HepG2 (cell line): ENCODE measurements at regions not wholly inside any gene's neighbourhood (a gene's known extent, or its start where the extent isn't known, plus 50 kb on each side); places are given as distances from the start of the nearest gene placed in this dataset.

Experiments used
- ATAC-seq: fragments of 200-7000 bp; cut with Tn5 transposase; 3 replicates; pipeline ENCODE4 v1.9.1; 2020; ENCODE audit warnings: mild to moderate bottlenecking, moderate library complexity
- BruUV-seq: library from RNA; stranded (reverse); fragments of 400-500 nt; replicated peaks from 2 replicates; lab custom pipeline; 2021; lab: Mats Ljungman, UMichigan
- CTCF ChIA-PET: fragments of 300-600 bp; formaldehyde crosslinking; extraction: SDS; loops from one replicate; lab custom pipeline; 2021; ENCODE audit warnings: low total read pairs, inconsistent platforms, low intra/inter-chr PET ratio; lab: Yijun Ruan, JAX
- POLR2A ChIA-PET: fragments of 350-600 bp; sonication (Branson Sonifier 250); formaldehyde crosslinking; loops from one replicate; lab custom pipeline; 2020; ENCODE audit warnings: antibody characterized with exemption, inconsistent platforms; lab: Yijun Ruan, JAX
- DNase-seq: peaks from one replicate; pipeline ENCODE4 v3.0.0-alpha.2; 2015; ENCODE audit warnings: low spot score
- FAIRE-seq: peaks from 3 replicates; lab custom pipeline; 2011; peaks lifted over from hg19 to GRCh38; lab: Jason Lieb, UNC
- H2AFZ ChIP-seq: one replicate; pipeline ENCODE4 v1.6.1; 2011; ENCODE audit warnings: low read length, inconsistent platforms
- H3K27ac ChIP-seq: fragments of 300-600 bp; 3 replicates; pipeline ENCODE4 v1.8.0; 2011; ENCODE audit warnings: mixed run types, mild to moderate bottlenecking, mixed read lengths, low read length, inconsistent platforms; ENCODE audit not compliant: insufficient read depth; ENCODE audit errors: extremely low read length
- H3K27me3 ChIP-seq, 2 experiments: fragments of 200-600 bp in 1 of 2; 2 replicates in 1 of 2; 3 replicates in 1 of 2; pipeline versions ENCODE4 v1.6.0 to v1.8.0; 2011; ENCODE audit warnings: low read length in 2 of 2, mild to moderate bottlenecking in 2 of 2, moderate library complexity in 2 of 2, inconsistent platforms in 1 of 2; ENCODE audit not compliant: insufficient read depth in 2 of 2, control insufficient read depth in 1 of 2
- H3K36me3 ChIP-seq, 2 experiments: fragments of 200-600 bp in 1 of 2; replicated peaks in 1 of 2; 2 replicates in 1 of 2; 3 replicates in 1 of 2; pipeline versions ENCODE4 v1.5.1 to v1.8.0; 2011; ENCODE audit warnings: low read length in 2 of 2, inconsistent platforms in 1 of 2; ENCODE audit not compliant: insufficient read depth in 2 of 2, control insufficient read depth in 1 of 2
- H3K4me1 ChIP-seq: 2 replicates; pipeline ENCODE4 v1.5.1; 2012; ENCODE audit warnings: low read length, inconsistent platforms; ENCODE audit not compliant: insufficient read depth
- H3K4me2 ChIP-seq: 2 replicates; pipeline ENCODE4 v1.6.0; 2011; ENCODE audit warnings: low read depth, low read length, inconsistent platforms
- H3K4me3 ChIP-seq, 3 experiments: fragments of 200-600 bp in 1 of 3; sonication (generic), shearing (Covaris generic) in 1 of 3; replicated peaks in 1 of 3; 2 replicates each; pipeline ENCODE4 v1.5.1; 2011 to 2016; ENCODE audit warnings: low read length in 3 of 3, inconsistent platforms in 2 of 3, low read depth in 2 of 3, mild to moderate bottlenecking in 2 of 3, control low read depth in 1 of 3, mixed read lengths in 1 of 3; ENCODE audit not compliant: insufficient read depth in 1 of 3
- H3K79me2 ChIP-seq: one replicate; pipeline ENCODE4 v1.6.1; 2011; ENCODE audit warnings: low read length, inconsistent platforms; ENCODE audit not compliant: insufficient read depth
- H3K9ac ChIP-seq: 2 replicates; pipeline ENCODE4 v1.6.0; 2011; ENCODE audit warnings: mild to moderate bottlenecking, low read depth, low read length, inconsistent platforms; ENCODE audit not compliant: insufficient read depth
- H3K9me3 ChIP-seq: 2 replicates; pipeline ENCODE4 v1.5.1; 2012; ENCODE audit warnings: mild to moderate bottlenecking, low read length
- H4K20me1 ChIP-seq: 2 replicates; pipeline ENCODE4 v1.6.0; 2011; ENCODE audit warnings: inconsistent platforms, mild to moderate bottlenecking, low read length, moderate library complexity; ENCODE audit not compliant: insufficient read depth
- GTF2F1 ChIP-seq: fragments of 150-350 bp; IDR thresholded peaks from 2 replicates; pipeline ENCODE4 v1.6.1; 2014; ENCODE audit warnings: low read length
- LBX2 ChIP-seq: sonication (generic); formaldehyde crosslinking; IDR thresholded peaks from 2 replicates; pipeline ENCODE4 v1.5.0; 2020; ENCODE audit warnings: missing genetic modification reagents, mild to moderate bottlenecking, borderline replicate concordance
- MAFF ChIP-seq: IDR thresholded peaks from 2 replicates; pipeline ENCODE4 v1.6.1; 2011; ENCODE audit warnings: low read depth, low read length, improper control_type of control experiment
- MAFK ChIP-seq, 2 experiments: IDR thresholded peaks in 1 of 2; conservative IDR thresholded peaks in 1 of 2; 2 replicates each; pipeline ENCODE4 v1.6.1; 2011; ENCODE audit warnings: improper control_type of control experiment in 2 of 2, low read length in 2 of 2
- PHF8 ChIP-seq: sonication (generic); formaldehyde crosslinking; IDR thresholded peaks from 2 replicates; pipeline ENCODE4 v1.5.0; 2020; ENCODE audit warnings: missing genetic modification reagents
- RELA ChIP-seq: sonication (generic); formaldehyde crosslinking; IDR thresholded peaks from 2 replicates; pipeline ENCODE4 v1.4.0; 2020; ENCODE audit warnings: missing genetic modification reagents
- SNRNP70 ChIP-seq: fragments of 200-400 bp; formaldehyde crosslinking; IDR thresholded peaks from 2 replicates; pipeline ENCODE4 v1.6.1; 2017; ENCODE audit warnings: mild to moderate bottlenecking, low read depth, low read length, moderate library complexity
- SUZ12 ChIP-seq: fragments of 150-350 bp; IDR thresholded peaks from 2 replicates; pipeline ENCODE4 v1.6.1; 2014; ENCODE audit warnings: low read depth, low read length
- THAP7 ChIP-seq: sonication (generic); formaldehyde crosslinking; IDR thresholded peaks from 2 replicates; pipeline ENCODE4 v1.8.1; 2023; ENCODE audit warnings: mild to moderate bottlenecking, missing genetic modification reagents
- UBTF ChIP-seq: sonication (generic); formaldehyde crosslinking; IDR thresholded peaks from 2 replicates; pipeline ENCODE4 v1.4.0; 2020; ENCODE audit warnings: mild to moderate bottlenecking, missing genetic modification reagents
- ZBTB25 ChIP-seq: IDR thresholded peaks from 2 replicates; pipeline ENCODE4 v1.6.1; 2018; ENCODE audit warnings: missing genetic modification reagents
- ZBTB43 ChIP-seq: sonication (generic); formaldehyde crosslinking; conservative IDR thresholded peaks from 2 replicates; pipeline ENCODE4 v1.4.0; 2020; ENCODE audit warnings: missing genetic modification reagents
- ZNF3 ChIP-seq: IDR thresholded peaks from 2 replicates; pipeline ENCODE4 v1.7.0; 2017; ENCODE audit warnings: inconsistent platforms
- WGBS: methylation state at CpG from one replicate; pipeline ENCODE4 v1.1.6; 2017; ENCODE audit warnings: low lambda C conversion rate; 5-methylcytosine and 5-hydroxymethylcytosine counted together
- in situ Hi-C: cut with HindIII; loops from 2 replicates; pipeline ENCODE4 v1.10.0; 2017; ENCODE audit warnings: low pct_unique_long_range_greater_than_20kb; ENCODE audit not compliant: extremely low pct_ligation_motif_present
- intact Hi-C: fragments of 100-400 bp; cut with micrococcal nuclease; formaldehyde crosslinking; loops from one replicate; pipeline ENCODE4 v1.10.0; 2022; ENCODE audit not compliant: unreplicated experiment

GRCh38 chr7:10731253-10731773 lies 242.4 kb upstream of the PHF14 start:
- H4K20me1 ChIP-seq, result no peaks in the 10 kb centered on the region
- BruUV-seq, result no TSS peak
- no peak overlapping the region for H3K27ac ChIP-seq
- H3K4me1 ChIP-seq, result no peaks in the 10 kb centered on the region
- ChIA-PET POLR2A (no interaction called here), CTCF (no interaction called here)
- in situ Hi-C loops (no loop called here), intact Hi-C loops (no loop called here)
- H3K27me3 ChIP-seq, result no peaks in the 10 kb centered on the region
- FAIRE-seq, result no peak
- no peak for DNase-seq
- 21% methylated on average over 4 of the region's 4 CpGs for WGBS
- no peak overlapping the region for H3K4me3 ChIP-seq
- H3K9me3 ChIP-seq, result no peaks in the 10 kb centered on the region
- H3K9ac ChIP-seq, result no peak overlapping the region
- no peaks in the 10 kb centered on the region for H3K36me3 ChIP-seq
- no peaks in the 10 kb centered on the region for H3K79me2 ChIP-seq
- ATAC-seq, result no peak
- H3K4me2 ChIP-seq, result no peak overlapping the region
- H2AFZ ChIP-seq, result no peak overlapping the region
- TF ChIP-seq SUZ12 (no peak), PHF8 (CRISPR knock-in tag) (no peak), LBX2 (CRISPR knock-in tag) (no peak)

GRCh38 chr7:10733747-10734146 lies 239.9 kb upstream of the PHF14 start:
- no peaks in the 10 kb centered on the region for H3K36me3 ChIP-seq
- no peak overlapping the region for H3K4me3 ChIP-seq
- no peaks in the 10 kb centered on the region for H3K9me3 ChIP-seq
- TF ChIP-seq MAFK (conservative IDR thresholded peaks at IDR 0.05 in 1 of 2, IDR thresholded peaks at IDR 0.05 in 1 of 2; ENCODE audit: low read length in 2 of 2) (peak; percentile 24 to 75; a peak in 2 of 4 replicates), THAP7 (no peak), ZBTB43 (CRISPR knock-in tag) (no peak), MAFF (peak; percentile 62), GTF2F1 (no peak), RELA (CRISPR knock-in tag) (no peak), ZBTB25 (CRISPR knock-in tag) (no peak), ZNF3 (CRISPR knock-in tag) (no peak), UBTF (CRISPR knock-in tag) (no peak), SNRNP70 (no peak)
- no peak overlapping the region for H3K9ac ChIP-seq
- ChIA-PET CTCF (no interaction called here), POLR2A (no interaction called here)
- H3K79me2 ChIP-seq, result no peaks in the 10 kb centered on the region
- no peak for ATAC-seq
- H3K27ac ChIP-seq, result no peak overlapping the region
- no peak for FAIRE-seq
- 47% methylated on average over 1 of the region's 1 CpG for WGBS
- in situ Hi-C loops (no loop called here), intact Hi-C loops (no loop called here)
- no peak for DNase-seq
- no peaks in the 10 kb centered on the region for H3K4me1 ChIP-seq
- BruUV-seq, result no TSS peak
- H2AFZ ChIP-seq, result no peak overlapping the region
- no peaks in the 10 kb centered on the region for H3K27me3 ChIP-seq
- no peaks in the 10 kb centered on the region for H4K20me1 ChIP-seq
- no peak overlapping the region for H3K4me2 ChIP-seq
